IPS DF 19.7 (cell line): ENCODE measurements at regions not wholly inside any gene's neighbourhood (a gene's known extent, or its start where the extent isn't known, plus 50 kb on each side); places are given as distances from the start of the nearest gene placed in this dataset.

ENCODE experiments used
- DNase-seq: peaks from one replicate; pipeline ENCODE4 v3.0.0-alpha.2; 2013; ENCODE audit warnings: low read depth, low spot score

DNA sequence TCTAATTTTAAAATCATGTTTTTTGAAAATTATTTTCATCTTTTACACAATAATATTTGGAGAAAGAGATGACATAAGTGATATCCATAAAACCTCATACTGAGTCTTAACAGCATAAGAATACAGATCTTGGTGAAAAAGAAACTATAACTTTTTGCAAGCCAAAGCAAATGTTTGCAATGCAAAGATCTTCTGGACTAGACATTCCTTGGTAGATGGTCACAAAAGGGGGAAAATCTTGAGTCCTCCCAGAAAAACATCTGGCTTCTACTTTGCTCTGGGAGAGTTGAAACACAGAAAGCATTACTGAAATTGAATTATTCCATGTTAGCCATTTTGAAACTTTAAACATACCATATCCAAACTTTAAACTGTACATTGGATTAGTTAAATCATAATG, 308.2 kb downstream of the ANXA1 start:
- no peak for DNase-seq

DNA sequence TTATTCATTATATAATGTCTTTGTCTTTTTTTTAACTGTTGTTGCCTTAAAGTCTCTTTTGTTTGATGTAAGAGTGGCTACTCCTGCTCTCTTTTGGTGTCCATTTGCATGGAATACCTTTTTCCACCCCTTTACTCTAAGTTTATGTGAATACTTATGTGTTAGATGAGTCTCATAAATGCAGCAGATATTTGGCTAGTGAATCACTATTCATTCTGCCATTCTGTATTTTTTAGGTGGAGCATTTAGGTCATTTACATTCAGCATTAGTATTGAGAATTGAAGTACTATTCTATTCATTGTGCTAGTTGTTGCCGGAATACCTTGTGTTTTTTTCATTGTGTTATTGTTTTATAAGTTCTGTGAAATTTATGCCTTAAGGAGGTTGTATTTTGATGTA, 317.1 kb downstream of the ANXA1 start:
- no peak for DNase-seq

DNA sequence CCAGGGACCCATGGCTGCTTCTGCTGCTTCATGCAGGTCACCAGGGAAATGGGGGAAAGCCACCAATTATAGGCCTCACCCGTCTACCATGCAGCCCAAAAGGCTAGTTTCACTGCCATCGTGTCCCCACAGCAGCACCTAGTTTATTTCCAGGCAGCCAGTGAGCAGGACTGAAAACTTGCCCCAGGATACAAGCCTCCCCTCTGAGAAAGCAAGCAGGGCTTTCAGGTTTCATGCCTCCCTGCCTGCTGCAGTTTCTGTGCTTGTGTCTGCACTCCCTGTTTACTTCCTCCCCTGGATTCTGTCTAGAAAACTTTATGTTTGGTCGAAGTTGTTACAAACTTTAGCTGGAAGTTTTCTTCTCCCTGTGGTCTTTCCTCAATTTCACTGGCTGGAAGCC, 319.1 kb downstream of the ANXA1 start:
- DNase-seq: no peak

DNA sequence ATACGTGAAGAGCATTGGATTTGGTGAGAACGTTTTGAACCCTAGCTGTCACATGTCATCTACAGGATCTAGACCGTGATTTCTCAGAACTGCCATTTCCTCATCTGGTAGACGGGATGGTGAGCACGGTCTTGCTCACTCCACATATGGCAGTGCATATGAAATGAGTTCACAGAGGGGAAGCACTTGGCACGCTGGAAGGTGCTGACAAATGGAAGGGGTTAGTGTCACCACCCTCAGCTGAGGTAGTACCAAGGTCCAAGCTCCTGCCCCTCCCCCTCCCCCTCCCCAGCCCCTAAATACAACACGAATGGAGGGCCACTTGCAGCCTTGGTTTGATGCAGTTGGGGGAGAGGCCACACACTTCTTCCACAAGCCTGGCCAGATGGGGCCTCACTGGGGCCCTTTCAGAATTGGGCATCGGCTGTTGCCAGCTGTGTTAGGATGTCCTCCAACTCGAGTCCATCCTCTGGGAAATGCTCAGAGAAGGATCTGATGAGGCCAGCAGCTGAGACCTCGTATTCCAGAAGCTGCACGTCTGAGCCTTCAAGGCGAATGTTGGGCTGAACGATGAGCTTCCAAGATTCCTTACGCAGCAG, 322.4 kb downstream of the ANXA1 start:
- DNase-seq: no peak

DNA sequence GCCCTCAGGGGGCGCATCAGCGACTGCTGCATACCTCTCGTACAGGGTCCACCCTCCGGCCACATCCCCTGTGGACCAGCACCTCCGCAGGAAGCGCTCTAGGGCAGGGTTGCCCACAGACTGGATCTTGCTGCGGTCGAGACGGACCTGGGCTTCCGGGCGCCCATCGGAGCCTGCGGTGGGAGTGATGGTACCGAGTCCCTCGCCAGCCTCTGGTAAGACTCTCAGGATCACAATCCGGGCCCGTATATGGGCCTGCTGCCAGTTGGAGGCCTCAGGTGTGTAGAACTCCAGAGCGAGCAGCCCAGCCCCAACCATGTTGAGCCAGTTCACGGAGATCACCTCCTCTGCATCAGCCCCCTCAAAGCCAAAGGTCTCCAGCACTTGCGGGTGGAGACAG, 323.0 kb downstream of the ANXA1 start:
- DNase-seq: no peak

DNA sequence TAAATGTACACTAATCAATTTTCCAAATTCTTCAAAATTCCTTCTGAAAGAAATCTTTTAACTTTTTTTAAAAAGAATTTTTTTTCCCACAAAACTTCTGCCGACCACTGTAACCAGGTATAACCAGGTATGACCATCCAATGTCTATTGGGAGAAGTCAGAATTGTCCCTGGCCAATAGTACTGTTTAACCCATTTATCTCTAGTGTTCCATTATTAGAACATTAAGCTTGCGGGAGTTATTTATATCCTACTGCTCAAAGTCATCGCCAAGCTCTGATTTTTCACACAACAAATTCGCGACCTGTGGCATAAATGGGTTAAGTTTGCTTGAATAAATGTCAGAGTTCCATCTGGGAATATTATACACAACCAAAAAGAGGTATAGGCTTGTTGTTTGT, 343.2 kb downstream of the ANXA1 start:
- no peak for DNase-seq

DNA sequence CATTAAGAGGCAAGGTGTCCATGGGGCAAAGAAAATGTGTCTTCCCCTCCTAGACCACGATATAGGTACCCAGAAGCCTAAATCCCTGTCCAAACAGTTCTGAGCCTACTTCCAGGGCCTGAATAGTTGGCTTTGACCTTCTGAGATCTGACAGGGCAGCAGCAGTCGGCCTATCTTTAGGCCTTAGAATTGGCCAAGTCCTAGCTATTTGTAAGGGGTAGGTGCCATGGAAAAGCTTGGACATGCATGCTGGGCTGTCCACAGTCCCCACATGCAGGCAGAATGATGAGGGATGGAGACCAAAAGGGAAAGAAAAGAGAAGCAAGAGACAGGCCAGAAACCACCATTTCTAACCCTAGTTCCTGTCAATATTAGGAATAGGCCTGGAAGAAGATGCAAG, 346.1 kb downstream of the ANXA1 start:
- DNase-seq: no peak

DNA sequence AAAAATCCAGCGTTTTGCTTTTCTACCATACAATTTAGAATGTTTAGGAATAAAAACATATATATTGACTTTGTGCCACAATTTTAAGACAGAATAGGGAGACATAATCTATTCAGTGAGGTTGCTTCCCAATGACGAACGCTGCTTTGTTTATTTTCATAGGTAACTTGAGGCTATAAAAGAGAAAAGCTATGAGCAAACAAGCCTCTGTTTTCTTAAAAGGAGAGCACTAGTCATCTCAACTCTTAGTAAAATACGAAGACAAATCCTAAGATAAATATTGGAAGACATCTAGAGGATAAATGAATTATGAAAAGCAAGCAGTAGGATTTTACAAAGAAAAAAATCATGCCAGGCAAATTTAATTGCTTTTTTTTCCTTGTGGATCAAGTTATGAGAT, 363.6 kb downstream of the ANXA1 start:
- DNase-seq: no peak

DNA sequence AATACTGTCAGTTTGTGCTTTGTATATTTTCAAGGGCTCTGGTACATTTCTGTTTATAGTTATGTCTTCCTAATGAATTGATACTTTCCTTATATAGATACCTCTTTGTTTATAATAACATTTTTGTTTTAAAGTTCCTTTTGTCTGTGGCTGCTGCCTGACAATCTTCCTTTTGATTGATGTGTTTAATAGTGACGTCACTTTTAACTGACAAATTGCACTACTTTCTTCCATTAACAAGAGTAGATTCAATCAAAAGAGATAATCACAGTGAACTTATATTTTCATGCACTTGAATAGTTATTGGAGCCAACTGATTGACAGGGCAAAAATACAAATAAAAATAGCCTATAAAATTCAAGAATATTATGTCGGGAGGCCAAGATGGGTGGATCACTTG, 371.7 kb downstream of the ANXA1 start:
- DNase-seq: no peak

DNA sequence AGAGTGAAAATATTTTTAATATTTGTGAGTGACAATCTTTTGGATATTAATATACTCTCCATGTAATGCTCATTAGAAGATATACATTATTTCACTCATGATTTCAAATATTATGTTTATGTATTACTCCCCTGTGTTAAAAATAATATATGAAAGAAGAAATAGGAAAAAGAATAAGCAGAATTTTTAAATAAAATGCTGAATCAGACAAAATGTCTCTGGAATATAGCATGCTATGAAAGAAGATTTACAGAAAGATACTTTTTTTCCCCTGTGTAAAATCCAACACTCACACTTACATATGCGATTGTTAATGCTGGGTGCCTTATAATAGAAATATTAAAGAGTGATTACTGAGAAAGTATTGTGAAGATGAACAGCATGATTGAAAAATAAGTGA, 373.7 kb downstream of the ANXA1 start:
- DNase-seq: no peak

DNA sequence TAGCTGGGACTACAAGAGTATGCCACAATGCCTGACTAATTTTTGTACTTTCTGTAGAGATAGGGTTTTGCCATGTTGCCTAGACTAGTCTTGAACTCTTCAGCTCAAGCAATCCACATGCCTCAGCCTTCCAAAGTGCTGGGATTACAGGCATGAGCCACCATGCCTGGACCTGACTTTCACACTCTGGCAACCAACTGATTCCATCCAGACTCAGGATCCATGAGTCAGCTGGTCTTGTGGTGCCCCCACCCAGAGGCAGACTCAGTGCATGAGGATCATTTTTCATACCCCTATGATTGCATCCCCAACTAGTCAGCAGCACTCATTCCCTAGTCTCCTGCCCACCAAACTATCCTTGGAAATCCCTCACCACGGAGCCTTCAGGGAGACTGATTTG, 375.9 kb downstream of the ANXA1 start:
- DNase-seq: no peak

DNA sequence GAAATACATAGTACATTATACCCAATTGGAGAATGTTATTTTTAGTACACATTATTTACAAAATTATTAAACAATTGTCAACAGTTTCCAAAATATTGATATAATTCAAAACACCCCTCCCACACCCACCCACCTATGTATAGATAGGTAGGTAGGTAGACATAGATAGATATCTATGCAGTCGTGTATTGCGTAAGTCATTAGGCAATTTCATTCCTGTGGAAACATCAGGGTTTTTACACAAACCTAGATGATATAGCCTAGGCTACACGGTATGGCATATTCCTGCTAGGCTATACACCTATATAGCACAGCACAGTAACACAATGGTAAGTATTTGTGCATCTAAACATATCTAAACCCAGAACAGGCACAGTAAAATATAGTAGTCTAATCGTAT, 377.3 kb downstream of the ANXA1 start:
- DNase-seq: no peak

DNA sequence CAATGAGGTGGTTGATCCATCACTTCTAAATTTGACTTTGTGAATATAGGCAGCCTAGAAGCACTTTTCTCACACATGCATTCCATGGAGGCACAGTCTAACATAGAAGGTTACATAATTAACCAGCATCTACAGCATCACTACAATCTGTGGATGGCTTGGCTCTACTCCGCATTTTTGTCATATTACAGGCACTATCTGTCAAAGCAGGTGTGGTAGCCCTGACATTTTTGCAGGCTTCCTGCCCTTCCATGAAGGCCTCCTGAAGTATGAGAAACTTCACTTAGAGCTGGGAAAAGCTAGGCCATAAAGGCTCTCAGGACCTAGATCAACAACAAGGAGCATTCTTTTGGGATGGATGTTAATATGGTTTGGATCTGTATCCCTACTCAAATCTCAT, 378.0 kb downstream of the ANXA1 start:
- DNase-seq: no peak

DNA sequence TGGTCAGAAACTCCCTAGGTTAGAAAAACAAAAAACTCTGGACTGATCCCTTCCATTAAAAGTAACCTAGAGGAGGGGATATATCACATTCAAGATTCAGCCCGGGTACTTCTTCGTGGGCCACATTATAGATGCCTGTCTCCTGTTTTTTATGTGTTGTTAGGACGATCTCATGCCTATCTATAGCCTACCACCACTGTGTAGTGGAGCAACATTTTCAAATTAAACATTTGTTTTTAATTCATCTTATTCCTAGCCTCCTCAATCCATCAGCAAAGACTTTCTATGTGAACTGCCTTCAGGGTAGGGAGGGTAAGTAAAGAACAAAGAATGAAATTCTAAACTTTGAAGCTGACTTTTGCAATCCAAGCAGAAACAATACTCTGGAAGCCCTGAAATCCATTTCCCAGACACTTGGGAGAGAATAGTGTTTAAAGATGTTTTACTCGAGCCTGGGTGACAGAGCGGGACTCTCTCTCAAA, 379.4 kb downstream of the ANXA1 start:
- DNase-seq: no peak

DNA sequence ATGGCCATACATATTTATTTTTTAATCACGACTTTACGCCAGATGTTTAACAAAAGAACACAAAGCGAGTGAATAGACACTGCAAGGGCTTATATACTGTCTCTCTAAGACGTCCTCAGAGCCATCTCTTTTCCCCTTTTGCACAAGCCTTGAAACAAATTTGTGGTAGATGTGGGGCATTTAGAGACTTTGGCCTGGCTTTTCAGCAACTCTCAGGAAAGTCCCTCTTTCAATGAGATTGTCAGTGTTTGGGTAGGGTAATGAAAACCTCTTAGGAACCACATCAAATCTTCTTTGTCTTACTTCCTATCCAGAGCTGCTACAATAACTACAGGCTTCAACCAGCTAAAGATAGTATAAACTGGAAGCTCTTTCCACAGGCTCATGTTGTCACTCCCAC, 380.0 kb downstream of the ANXA1 start:
- no peak for DNase-seq

DNA sequence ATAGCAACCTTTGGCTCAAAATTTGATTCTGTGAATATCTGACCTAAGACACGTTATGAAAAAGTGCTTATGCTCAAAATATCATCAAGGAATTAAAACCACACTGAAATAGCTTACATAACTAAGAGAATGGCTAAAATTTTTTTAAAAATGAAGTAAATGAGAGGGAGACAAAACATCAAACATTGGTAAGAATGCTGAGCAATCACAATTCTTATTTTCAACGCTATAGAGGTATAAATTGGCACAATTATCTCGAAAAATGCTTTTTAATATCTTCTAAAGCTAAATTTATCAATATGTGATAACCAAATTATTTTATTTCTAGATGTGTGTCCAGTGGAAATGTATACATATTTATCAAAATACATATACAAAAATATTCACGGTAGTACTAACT, 381.3 kb downstream of the ANXA1 start:
- no peak for DNase-seq

DNA sequence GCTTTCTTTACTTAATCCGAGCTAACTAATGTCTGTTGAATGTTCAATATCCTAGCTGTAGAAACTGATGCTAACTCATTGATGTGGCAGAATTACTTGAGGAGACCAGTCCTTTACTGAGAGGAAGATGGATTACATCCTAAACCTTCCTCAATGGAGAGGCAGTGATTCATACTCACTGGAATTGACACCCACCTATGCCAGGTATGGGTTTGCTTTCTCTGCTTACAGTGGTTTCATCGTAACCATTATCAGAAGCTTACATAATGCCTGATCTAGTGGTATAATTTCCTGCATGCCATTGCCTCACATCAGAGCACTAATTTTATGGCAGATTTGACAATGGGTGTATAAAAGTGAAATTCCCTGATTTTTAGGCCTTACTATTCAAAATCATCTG, 384.7 kb downstream of the ANXA1 start:
- DNase-seq: no peak

DNA sequence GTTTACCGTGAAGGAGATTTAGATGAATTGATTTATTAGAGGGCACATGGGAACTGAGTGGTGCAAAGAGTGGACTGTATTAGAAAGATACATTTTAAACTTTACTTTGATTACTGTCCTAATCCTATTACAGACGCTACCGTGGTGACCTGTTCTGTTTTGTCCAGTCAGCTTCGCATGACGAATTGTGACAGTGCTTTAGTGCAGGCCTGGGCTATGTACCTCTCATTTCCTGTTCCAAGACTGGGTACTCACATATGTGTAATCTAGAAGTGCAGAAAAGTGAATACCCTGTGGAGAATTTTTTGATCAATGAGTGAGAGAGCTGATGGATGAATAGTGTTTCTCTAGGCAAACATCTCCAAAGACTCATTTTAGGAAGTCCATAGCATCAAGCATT, 385.9 kb downstream of the ANXA1 start:
- DNase-seq: no peak

DNA sequence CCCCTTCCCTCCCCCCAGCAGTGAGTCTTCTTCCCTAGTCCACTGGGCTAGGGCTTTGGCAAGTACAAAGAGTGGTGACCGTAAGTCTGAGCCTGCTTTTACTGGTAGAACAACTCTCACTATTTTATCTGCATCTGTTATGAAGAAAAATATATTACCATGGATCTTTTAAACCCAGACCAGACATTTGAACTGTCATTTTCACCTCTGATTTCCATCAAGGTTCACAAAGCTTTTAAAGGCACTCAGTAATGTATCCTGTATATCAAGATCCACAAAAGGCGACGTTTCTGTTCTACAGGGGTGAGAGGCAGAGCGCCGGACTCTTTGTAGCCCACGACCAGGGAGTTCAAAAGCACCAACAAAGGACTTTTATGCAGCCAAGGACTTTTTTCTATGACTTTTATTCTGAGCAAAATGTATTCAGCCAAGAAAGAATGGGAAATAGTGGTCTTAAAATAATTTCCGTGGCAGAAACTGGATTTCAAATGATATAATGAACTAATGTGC, 388.3 kb downstream of the ANXA1 start:
- no peak for DNase-seq

DNA sequence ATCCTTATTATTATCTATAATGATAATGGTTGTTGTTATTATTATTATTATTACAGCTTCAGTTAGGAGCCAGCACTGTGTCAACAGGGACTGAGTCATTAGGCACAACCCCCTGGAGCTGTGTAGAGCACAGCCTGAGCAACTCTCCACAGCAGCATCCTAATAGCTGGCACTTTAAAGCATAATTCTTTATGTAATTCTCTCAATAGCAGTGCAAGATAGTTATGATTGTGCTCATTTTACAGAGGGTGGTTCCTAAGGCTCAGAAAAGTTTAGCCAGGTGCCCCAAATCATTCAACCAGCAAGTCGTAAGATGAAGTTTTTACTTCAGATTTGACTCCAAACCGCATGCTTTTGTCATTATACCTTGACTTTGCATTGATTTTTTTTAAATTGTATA, 390.3 kb downstream of the ANXA1 start:
- no peak for DNase-seq

DNA sequence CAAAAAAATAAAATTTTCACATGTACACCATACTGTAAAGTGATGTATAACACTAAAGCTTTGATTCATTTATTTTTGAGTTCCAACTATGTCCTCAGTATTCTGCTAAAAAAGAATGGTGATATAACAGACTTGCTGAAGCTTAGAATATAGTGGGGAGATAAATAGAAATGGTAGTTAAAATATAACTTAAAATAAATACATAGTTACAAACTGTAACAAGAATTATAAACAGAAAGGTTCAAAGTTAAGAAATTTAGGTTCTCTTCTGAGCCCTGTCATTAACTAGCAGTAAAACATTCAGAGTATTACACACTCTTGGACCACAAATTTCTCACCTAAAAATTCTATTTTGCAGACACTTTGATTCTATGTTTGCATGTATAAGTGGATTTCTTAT, 392.1 kb downstream of the ANXA1 start:
- DNase-seq: no peak

DNA sequence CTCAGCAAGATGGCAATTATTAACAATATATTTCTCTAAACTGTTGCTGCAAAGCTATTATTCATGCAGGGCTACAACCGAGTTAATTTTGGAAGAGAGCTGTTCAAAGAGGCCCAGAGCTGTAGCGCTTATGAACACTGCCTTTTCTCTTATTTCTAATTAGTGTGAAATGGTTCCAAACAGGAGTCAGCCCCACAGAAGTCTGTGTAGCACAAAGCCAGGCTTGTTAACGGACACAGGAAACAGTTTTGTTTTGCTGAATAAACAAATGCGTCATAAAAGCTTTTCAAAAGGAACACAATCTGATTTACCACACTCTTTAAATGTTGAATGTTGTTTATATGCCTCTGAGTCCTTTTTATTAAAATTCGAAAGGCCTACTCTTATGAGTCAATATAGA, 396.5 kb downstream of the ANXA1 start:
- DNase-seq: no peak

DNA sequence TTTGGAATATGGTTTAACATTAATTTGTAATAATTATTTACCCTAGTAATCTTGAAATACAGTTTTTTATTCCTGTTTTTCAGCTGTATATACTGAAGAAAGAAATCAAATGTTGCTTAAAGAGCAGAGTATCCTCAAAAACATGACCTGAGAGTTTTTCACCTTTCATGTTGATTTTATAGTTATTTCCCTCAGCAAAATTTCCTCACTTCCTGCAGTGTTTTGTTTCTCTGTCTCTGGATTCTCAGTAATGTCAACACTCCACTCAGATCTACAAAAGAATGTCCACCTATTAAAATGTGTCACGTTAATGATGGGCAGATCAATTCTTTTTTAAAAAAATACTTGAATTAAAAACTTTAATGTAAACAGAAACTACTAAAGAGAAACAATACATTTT, 398.3 kb downstream of the ANXA1 start:
- DNase-seq: no peak

DNA sequence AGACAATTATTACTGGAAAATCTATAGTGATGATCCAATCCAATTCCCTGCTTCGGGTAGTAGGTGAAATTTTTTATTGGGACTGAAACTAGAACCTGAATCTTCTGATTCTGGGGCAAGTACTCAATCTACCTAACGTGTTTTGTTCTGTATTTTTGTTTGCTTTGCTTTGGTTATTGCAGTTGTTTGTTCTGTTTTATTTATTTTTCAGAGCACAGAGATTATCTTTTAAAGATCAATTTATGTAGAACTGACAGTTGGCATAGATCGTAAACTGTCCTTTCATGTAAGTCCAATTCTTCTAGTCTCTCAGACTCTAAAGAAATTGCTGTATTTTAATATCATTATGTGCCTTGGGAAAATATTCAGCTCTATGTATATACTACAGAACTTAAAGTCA, 401.6 kb downstream of the ANXA1 start:
- no peak for DNase-seq
